Vagina (tissue), 2 donors: ENCODE measurements at regions not wholly inside any gene's neighbourhood (a gene's known extent, or its start where the extent isn't known, plus 50 kb on each side); places are given as distances from the start of the nearest gene placed in this dataset.

Experiments used
- POLR2A ChIP-seq, 2 donors: fragments of 450-650 bp; IDR thresholded peaks; one replicate each; pipeline ENCODE4 v1.6.1; 2017; ENCODE audit warnings: antibody characterized with exemption in 2 of 2, mild to moderate bottlenecking in 2 of 2, moderate library complexity in 2 of 2
- POLR2AphosphoS5 ChIP-seq, 2 donors: sonication (generic); formaldehyde crosslinking; IDR thresholded peaks; one replicate each; pipeline ENCODE4 v1.9.0; 2017; ENCODE audit warnings: antibody characterized with exemption in 2 of 2, mild to moderate bottlenecking in 2 of 2, low read depth in 1 of 2; ENCODE audit not compliant: insufficient read depth in 1 of 2
- TF ChIP-seq, protein P1 (sequence below), 3 experiments: fragments of 450-650 bp in 2 of 3; fragments of 200-600 bp in 1 of 3; sonication (generic) in 1 of 3; IDR thresholded peaks; one replicate each; pipeline ENCODE4 v1.5.1; 2017 to 2019; ENCODE audit warnings: antibody characterized with exemption in 3 of 3, mild to moderate bottlenecking in 2 of 3, moderate library complexity in 2 of 3

- TF ChIP-seq, protein P1, sequence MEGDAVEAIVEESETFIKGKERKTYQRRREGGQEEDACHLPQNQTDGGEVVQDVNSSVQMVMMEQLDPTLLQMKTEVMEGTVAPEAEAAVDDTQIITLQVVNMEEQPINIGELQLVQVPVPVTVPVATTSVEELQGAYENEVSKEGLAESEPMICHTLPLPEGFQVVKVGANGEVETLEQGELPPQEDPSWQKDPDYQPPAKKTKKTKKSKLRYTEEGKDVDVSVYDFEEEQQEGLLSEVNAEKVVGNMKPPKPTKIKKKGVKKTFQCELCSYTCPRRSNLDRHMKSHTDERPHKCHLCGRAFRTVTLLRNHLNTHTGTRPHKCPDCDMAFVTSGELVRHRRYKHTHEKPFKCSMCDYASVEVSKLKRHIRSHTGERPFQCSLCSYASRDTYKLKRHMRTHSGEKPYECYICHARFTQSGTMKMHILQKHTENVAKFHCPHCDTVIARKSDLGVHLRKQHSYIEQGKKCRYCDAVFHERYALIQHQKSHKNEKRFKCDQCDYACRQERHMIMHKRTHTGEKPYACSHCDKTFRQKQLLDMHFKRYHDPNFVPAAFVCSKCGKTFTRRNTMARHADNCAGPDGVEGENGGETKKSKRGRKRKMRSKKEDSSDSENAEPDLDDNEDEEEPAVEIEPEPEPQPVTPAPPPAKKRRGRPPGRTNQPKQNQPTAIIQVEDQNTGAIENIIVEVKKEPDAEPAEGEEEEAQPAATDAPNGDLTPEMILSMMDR (IDR thresholded peaks at IDR 0.05) = no peak
- TF ChIP-seq POLR2A (IDR thresholded peaks at IDR 0.05) = no peak
- TF ChIP-seq POLR2AphosphoS5 (IDR thresholded peaks at IDR 0.05; ENCODE audit: insufficient read depth in 1 of 2, low read depth in 1 of 2) = no peak
Observed at GRCh38 chrX:63013549-63013948, 337.6 kb downstream of the SPIN4 start.
